CD4-positive, alpha-beta T cell treated with Interleukin-15 for 4 hours (primary cell): ENCODE measurements at regions not wholly inside any gene's neighbourhood (a gene's known extent, or its start where the extent isn't known, plus 50 kb on each side); places are given as distances from the start of the nearest gene placed in this dataset.
"Not testable (repeated sequence)": the region's sequence is repeated elsewhere in the genome, so short reads cannot be mapped to it uniquely, and the experiment has no call there.

ENCODE experiments used
- DNase-seq: peaks from one replicate; pipeline ENCODE4 v3.0.0-alpha.2; 2020; ENCODE audit warnings: low spot score

DNA sequence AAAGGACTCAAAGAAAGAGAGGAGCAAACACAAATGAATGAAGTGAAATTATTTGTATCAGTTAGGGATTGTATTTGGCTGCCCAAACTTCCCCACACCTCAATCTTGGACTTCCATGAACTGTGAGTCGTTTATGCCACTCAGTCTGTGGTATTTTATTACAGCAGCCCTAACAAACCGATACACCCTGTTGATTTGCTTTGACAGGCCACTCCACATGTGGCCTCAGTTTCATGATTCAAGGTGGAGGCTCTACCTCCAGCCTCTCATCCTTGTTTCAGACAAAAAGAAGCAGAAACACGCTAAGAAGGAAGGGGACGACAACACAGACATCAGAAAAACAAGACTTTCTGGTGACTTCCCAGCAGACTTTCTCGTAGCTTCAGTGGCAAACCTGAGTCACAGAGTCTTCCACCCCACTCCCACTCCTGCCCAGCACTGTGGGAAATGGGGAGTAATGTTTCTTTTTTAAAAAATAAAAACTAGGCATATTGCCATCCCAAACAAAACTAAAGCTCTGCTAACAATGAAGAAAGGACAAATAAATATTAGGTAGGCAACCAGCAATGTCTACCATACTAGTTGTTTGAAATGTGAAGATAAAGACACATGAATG, 52.2 kb upstream of the ABCA1 start:
- no peak for DNase-seq

DNA sequence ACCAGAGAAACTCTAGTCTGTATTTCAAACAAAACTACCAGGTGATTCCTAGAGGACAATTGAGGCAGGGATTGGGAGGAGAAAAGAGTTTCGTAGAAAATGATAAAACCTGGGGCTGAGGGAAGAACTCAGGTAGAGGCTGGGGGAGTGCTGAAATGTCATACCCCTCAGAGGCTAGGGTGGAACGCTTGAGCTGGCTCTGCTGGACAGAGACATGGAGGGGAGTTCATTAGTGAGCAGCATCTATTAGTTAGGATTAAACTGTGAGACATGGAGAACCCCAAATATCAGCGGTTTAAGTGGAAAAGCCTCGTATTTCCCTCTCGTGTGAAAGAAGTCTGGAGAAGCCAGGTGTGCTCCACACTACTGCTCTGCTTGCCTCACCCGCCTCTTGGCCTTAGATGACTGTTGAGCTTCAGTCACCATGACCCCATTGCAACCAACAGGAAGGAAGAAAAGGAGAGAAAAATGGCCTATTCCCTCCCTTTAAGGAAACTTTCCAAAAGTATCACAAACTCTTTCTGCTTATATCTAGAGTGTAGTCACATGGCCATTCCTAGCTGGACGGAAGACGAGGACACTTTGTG, 53.7 kb upstream of the ABCA1 start:
- DNase-seq = no peak

DNA sequence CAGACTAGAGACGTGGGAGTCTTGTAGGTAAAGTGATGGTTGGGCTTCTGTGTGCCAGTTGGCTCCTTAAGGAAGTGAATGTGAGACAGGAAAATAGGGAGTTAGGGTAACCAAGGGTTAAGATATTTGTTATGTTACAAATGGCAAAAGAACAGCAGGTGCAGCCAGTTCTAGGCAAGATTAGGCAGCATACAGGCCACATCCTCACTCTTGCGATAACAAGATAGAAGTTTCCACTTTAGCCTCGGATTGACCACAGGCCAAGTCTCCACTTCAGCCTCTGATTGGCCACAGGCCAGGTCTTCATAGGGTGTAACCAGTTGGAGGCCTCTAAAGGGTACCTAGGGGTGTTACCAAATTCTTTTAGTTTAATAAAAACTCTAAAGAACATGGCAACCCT, 54.6 kb upstream of the ABCA1 start:
- no peak for DNase-seq

DNA sequence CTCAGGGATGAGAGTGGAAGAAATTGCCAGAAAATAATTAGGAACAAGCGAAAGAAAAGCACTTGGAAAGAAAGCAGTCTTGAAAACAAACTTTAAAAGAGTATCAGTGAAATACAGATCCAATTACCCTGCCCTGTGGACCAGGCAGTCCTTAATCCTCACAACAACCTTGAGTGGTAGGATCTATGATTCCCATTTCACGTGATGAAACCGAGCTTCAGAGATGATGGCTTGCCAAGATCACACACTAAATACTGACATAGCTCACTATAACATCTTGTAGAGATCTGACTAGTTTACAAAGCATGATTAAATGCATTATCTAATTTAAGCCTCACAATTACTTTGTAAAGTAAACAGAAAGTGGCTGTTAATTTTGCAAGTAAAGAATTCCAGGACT, 55.5 kb upstream of the ABCA1 start:
- no peak for DNase-seq

DNA sequence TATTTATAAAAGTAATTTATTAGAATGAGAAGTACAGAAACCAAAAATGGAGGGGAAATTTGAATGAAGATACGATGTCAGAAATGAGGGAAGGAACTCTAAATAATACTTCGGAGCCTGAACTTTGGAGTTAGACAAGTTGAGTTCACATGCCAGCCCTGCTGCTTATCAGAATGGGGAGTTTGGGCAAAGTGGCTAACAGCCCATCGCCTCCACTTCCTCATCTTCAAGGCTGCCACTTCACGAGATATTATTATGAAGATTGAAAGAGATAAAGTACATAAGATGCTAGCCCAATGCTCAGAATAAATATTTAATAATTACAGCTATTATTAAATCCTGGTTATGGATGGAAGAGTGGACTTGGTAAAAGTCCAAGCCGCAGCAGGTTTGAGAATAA, 56.2 kb upstream of the ABCA1 start:
- DNase-seq = no peak

DNA sequence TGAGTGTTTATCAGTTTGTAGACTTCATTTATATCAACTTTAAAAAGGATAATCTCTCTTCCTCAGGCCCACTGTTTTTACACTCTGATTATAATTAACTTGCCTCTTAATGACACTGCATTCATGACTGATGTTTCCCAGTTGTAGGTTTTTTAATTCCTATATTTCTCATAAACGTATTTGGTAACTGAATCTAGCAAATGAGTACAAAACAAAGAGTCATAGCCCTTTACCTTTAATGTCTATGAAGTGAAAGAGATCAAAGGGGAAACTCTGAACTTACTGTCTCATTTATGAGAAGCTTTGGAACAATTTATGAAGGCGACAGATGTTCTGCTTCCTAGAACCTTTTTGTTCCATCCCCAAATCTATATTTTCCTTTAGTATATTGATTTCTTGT, 56.6 kb upstream of the ABCA1 start:
- no peak for DNase-seq

DNA sequence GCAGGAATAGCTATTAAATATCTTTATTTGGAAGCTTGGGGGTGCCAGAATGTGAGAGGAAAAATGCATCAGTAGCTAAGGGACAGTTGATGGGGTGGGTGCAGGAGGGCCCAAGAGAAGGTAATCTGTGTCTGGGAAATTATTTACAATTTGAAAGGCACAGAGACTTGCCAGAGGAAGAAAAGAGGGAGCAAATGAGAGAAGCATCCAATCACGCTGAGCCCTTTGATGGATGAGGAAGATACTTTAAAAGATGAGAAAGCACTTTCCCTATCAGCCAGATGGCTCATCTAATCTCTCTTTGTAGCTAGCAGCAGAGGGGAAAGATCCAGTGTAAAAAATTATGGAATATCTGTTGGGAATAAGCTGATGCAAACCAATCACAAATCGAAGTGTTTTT, 57.0 kb upstream of the ABCA1 start:
- DNase-seq = no peak

DNA sequence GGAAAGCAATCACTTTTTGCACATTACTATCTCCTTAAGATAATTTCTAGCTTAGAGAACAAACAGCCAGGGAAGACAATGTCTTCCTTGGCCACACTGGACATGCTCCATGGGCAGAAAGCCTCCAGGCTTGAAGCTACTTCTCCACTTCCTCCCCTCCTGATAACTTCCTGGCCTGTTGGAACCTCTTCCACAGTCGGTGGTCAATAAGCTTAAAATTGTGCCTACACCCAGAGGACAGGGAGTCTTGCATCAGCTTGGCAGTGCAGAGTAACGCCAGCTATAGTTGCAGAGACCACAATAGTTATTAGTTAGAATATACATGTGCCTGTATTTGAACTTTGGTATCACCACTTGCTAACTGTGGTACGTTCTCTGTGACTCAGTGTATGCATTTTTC, 58.1 kb upstream of the ABCA1 start:
- no peak for DNase-seq

DNA sequence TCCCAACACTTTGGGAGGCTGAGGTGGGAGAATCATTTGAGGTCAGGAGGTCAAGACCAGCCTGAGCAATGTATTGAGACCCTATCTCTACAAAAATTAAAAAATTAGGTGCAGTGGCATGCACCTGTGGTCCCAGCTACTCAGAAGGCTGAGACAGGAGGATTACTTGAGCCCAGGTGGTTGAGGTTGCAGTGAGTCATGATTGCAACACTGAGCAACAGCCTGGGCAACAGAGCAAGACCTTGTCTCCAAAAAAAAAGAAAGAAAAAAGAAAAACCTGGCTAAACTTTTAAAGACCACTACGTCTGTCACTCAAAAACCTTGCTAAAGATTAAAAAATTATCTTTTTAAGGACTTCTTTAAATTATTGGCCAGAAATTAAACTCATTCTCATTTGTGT, 59.8 kb upstream of the ABCA1 start:
- no peak for DNase-seq

DNA sequence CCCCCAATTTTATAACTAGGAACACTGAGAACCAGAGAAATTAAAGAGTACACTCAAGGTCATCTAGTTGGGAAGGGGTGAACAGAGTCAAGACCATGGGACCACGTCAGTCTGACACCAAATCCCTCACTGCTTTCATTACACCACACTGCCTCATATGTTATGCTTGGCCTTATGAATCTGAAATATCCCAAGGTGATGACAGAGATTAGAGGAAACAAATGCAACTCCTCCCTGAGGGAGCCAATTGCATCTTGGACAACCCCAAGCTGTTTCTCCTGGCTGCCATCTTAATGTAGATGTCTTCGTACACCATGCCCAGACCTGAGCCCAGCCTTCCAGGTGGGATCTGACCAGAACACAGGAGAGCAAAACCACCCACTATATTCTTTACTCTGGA, 60.6 kb upstream of the ABCA1 start:
- no peak for DNase-seq

DNA sequence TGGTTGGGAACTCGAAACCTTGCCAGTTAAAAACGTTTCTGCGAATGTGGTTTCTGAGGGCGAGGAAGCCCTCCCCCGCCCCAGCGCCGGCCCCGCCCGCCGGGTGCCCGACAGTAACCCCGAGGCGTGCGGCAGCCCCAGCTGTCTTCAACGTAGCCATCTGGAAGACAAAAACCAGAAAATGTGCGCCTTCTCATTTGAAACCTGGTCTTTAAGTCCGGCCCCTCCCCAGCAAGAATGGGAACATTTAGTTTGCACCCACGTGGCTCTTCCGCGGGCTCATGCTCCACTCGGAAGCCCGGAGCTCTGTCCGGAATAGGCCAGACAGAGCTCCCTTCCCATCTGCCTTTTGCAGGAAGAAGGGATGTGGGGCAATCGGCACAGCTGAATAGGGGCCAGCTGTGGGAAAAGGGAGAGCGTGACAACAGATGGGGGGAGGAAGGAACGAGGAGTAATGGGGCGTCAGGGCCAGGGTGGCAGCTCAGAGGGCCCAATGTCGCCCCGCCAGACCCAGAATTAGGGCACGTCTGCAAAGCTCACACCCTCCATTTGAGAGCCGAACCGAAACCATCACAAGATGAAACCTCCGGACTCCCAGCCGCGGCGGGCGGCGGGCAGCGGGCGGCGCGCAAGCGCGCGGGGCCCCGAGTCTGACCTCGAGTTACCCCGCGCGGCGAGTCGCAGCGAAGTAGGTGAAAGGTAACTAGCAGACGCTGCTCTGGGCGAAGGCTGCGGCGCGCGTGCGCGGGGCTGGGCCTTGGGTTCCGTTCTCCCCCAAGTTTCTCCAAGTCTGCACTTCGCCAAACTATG, 63.4 kb upstream of the ABCA1 start:
- DNase-seq = peak; percentile 86

DNA sequence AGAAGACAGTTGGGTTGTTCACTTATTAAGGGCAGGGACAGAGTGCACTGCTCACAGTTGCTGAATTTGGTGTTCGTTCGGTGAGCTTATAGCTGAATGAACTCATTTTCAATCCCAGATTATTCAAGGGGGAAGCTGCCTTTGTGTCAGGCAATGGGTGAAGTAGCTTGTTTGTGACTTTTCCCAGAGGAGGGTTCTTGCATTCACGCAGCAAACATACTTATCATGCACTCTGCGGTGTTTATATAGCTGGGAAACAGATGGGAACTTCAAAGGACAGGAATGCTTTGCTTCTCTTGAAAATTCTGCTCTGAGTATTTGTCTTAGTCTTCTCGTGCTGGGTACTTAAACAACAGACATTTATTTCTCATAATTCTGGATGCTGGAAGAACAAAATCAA, 64.7 kb upstream of the ABCA1 start:
- no peak for DNase-seq

DNA sequence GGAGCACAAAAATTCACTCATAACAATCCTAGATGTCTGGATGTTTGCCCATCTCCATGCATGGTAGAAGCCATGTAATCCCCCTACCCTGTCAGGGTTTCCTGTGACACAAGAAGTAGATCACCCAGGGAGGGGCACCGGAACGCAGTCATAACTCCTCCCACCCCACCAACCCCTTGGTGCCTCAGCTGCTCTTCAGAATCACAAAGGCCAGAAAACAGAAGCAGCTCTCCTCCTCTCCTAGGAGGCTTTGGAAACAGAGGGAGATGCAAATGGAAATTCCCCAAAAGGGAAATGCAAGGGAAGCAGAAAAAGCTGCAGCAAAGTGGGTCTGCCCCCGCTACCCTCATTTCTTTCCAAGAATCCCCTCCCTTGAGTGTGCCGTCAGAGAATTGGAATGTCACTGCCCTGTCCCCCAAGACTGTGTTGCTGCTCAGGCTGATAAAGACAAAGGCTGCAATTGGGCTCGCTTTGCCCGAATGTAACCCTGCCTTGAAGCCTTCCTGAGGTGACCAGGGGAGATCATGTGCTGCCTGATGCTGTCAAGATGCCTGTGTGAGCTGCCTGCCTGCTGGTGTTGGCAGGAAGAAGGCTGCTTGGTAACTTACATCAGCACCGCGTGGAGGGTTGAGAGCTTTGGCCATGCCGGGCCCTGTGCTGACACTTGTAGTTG, 65.5 kb upstream of the ABCA1 start:
- DNase-seq = no peak

DNA sequence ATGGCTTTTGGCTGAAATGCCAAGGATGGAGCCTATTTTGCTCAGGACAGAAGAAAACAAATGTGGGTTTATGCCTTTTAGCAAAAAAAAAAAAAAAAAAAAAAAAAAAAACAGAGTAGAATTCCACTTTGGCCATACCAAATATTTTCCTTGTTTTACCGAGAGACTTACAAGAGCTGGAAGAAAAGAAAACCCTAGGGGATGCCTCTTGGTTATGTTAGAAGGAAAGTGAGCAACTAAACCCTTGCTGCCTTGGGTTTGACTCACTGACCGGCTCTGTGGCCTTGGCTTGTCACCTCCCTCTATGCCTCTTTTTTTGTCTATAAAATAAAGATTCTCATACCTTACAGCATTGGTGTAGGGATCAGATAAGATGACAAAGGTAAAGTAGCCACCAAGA, 69.6 kb upstream of the ABCA1 start:
- DNase-seq = no peak

DNA sequence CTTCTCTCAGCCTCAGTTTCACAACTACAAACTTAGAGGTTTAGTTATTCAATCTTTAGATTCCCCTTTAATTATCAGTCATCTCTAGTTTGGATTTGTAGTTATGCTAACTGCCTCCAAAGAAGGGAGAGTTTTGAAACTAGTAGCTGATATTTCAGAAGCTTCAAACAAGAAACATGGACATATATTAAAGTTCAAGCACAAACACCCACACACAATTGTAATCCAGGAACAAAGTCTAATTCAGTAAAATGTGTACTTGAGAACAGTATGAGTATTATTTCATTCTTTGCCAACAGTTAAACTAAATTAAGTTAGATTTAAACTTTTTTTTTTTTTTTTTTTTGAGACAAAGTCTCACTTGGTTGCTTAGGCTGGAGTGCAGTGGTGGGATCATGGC, 71.2 kb upstream of the ABCA1 start:
- DNase-seq = no peak

DNA sequence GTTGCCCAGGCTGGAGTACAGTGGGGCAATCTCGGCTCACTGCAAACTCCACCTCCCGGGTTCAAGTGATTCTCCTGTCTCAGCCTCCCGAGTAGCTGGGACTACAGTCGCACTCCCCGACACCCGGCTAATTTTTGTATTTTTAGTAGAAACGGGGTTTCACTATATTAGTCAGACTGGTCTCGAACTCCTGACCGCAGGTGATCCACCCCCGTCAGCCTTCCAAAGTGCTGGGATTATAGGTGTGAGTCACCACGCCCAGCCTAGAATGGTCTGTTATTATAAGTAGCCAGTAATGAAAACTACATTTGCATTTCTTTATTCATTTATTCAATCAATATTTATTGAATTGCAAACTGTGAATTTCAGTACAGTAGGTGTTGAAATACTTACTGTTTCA, 72.6 kb upstream of the ABCA1 start:
- DNase-seq = not testable (repeated sequence)

DNA sequence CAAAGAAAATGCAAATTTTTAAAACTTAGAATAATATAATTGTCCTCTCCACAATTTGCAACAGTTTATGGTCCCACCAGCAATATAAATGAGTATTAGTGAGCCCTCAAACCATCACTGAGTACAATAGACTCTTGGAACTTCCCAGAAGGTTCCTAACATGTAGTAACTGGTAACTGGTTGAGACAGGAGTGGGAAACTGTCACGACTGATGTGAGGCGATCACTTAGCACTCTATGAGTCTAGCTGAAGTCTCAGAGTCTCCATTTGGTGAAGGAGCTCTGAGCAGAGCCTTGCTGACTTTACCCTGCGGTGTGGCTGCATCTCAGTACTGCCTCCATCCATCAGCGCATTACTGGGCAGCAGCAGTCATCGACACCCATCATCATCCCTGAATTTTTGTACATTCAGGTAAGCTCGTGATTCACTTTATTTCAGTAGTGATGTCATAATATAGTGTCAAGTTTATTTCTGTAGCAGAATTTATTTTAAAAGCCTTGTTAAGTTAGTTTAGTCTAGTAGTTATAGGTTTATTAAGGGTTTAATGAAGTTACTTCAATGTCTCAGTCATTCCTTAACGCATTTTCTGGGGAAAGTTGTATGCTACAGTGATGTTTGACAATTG, 76.6 kb upstream of the ABCA1 start:
- DNase-seq = no peak

DNA sequence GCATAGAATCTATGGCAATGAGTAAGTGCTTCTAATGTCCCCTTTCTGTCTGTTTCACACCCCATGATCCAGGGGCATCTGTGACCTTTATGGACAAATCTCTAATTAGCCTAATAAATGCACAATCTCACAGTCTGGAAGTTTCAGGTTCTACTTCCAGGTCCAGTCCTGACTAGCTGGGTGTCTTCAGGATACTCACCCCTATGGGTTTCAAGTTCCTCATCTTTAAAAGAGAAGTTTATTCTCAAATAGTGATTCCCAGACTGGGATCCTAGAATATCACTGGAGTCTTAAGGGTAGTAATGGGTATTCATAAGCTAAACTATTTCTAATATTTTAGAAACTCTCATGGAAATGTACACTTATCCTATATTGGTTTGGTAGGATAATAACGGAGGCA, 77.2 kb upstream of the ABCA1 start:
- no peak for DNase-seq

DNA sequence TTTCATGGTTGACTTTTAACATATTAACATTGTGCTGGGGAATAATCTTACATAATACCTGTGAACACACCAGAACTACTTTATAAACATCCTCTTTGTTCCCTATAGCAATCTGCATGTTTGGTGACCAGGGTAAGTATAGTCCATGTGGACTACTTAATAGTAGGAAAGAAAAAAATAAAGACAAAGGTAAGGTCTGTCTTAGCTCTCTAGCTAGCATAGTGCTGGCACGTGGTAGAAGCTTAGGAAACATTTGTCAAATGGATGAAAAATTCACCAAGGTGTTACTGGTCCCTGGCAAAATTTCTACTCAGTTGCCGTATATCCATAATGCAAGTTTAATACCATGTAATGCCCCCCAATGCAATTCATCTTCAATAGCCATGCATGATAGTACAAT, 78.6 kb upstream of the ABCA1 start:
- no peak for DNase-seq

DNA sequence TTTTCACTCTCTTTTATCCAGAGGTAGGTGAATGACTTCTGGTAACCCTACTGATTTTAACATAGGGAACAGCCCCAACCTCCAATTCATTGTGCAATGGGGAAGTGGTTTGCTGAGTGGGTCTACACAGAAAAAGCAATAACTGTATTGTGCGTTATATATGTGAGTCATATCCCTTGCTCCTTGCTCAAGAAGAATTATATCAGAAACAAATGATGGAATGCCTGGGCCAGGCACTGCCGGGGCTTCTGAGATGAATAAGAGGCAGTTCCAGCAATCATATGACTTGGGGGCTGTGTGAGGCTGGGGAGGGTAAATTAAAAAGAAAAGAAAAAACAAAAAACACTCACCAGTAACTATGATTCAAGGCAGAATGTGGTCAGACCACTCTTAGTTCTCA, 79.2 kb upstream of the ABCA1 start:
- no peak for DNase-seq

DNA sequence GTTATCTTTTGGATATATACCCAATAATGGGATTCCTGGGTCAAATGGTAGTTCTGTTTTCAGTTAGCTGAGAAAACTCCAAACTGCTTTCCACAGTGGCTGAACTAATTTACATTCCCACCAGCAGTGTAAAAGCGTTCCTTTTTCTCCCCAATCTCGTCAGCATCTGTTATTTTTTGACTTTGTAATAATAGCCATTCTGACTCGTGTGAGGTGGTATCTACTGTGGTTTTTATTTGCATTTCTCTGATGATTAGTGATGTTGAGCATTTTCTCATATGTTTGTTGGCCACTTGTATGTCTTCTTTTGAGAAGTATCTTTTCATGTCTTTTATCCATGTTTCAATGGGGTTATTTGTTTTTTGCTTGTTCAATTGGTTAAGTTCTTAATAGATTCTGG, 82.1 kb upstream of the ABCA1 start:
- not testable (repeated sequence) for DNase-seq

DNA sequence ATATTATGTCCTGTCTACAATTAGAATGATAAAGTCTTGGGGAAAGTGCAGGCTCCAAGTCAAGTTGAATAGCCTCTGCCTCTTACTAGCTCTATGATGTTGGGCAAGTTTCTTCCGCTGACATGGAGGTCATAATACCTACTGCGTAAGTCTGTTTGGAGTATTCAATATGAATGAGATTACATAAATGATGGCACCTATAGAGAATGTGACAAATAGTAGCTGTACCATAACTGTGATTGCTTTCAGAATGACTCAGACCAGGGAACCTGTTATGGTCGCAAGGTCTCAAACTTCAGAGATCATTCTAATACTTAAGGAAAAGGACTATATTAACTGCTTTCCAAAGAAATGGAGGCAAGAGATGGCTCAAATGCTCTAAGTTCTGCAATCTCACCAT, 94.0 kb upstream of the ABCA1 start:
- no peak for DNase-seq

DNA sequence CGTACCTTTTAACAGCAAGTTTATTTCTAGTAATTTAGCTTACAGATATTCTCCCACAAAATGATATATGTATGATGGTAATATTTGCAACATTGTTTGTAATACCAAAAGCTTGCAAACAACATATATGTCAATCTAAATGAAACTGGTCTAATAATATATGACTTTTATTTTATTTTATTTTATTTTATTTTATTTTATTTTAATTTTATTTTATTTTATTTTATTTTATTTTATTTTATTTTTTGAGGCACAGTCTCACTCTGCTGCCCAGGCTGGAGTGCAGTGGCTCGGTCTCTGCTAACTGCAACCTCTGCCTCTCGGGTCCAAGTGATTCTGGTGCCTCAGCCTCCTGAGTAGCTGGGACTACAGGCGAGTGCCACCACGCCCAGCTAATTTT, 94.6 kb upstream of the ABCA1 start:
- not testable (repeated sequence) for DNase-seq
